CD1c-positive myeloid dendritic cell (primary cell): ENCODE measurements at regions not wholly inside any gene's neighbourhood (a gene's known extent, or its start where the extent isn't known, plus 50 kb on each side); places are given as distances from the start of the nearest gene placed in this dataset.
"Not testable (repeated sequence)": the region's sequence is repeated elsewhere in the genome, so short reads cannot be mapped to it uniquely, and the experiment has no call there.

Experiments used
- DNase-seq: peaks from one replicate; pipeline ENCODE4 v3.0.0-alpha.2; 2016; ENCODE audit errors: extremely low spot score

- DNase-seq: no peak
These were observed 1108.4 kb upstream of the TMEM132C start for GRCh38 chr12:127158385-127159061.

DNA sequence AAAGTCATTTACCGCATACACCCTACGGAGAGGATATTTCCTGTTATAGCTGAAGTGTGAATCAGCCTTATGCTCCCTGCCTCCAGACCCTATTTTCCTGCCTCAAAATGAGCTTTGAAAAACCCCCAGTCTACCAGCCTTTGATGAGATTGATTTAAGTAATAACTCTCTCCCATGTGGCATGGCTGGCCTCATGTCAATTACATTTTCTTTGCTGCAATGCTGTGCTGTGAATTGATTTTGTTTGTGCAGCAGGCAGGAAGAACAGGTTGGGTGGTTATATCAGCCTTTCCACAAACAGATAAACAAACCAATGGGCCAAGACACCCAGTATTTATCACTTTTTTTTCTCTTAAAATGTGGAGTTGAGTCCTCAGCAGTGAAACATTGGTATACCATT is 1105.5 kb upstream of the TMEM132C start:
- no peak for DNase-seq

DNA sequence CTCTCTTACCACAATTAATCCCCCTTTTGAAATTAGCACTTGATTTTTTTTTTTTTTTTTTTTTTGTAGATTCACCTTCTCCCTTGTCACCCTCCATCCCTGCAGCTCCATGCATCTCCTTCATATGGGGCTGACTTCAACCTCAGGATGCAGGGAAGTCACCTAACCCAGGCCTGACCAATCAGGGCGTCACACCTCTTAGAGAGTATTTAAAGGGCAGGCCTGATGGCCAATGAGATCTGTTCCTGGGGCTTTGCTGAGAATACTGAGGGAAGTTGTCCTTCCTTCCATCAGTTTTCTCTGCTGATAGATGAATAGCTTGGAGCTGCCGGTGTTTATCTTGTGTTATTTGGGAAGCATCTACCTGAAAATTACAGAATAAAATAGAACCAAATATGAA is 1104.7 kb upstream of the TMEM132C start:
- no peak for DNase-seq

DNA sequence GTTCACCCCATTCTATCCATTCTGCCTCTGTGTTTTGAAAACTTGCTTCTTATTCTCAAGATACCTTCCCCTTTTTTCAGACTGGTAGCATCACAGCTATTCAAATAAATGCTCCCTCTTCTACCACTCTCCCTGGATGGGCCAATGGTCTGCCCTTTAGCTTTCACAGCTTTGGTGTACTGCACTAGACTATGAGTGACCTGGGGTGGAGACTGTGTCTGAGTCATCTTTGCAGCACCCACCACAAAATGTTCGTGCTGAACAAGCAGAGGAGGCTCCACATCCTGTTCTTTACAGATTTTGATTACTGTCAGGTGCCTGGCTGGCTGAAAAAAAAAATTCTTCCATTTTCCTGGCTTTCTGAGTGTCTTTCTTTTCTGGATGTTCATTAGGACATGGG is 1104.1 kb upstream of the TMEM132C start:
- peak; percentile 15 for DNase-seq

DNA sequence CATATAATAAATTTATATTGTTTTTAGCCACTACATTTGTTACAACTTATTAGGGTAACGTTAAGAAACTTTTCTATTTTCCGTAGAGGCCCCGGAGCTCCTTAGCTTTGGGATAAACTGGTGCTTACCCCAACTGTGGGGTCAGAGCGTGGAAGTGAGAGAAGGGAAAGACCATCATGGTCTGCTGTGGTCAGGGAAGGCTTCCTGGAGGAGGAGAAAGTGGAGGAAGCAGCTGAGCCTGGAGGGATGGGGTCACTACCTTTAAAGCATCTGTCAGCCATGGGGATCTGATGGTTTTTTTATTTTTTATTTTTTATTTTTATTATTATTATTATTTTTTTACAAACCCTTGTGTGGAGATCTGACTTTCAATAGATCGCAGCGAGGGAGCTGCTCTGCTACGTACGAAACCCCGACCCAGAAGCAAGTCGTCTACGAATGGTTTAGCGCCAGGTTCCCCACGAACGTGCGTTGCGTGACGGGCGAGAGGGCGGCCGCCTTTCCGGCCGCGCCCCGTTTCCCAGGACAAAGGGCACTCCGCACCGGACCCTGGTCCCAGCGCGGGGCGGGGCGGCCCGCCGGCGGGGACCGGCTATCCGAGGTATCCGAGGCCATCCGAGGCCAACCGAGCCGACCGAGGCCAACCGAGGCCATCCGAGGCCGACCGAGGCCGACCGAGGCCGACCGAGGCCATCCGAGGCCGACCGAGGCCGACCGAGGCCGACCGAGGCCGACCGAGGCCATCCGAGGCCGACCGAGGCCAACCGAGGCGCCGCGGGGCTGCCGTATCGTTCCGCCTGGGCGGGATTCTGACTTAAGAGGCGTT is 1101.2 kb upstream of the TMEM132C start:
- peak; percentile 69 for DNase-seq

DNA sequence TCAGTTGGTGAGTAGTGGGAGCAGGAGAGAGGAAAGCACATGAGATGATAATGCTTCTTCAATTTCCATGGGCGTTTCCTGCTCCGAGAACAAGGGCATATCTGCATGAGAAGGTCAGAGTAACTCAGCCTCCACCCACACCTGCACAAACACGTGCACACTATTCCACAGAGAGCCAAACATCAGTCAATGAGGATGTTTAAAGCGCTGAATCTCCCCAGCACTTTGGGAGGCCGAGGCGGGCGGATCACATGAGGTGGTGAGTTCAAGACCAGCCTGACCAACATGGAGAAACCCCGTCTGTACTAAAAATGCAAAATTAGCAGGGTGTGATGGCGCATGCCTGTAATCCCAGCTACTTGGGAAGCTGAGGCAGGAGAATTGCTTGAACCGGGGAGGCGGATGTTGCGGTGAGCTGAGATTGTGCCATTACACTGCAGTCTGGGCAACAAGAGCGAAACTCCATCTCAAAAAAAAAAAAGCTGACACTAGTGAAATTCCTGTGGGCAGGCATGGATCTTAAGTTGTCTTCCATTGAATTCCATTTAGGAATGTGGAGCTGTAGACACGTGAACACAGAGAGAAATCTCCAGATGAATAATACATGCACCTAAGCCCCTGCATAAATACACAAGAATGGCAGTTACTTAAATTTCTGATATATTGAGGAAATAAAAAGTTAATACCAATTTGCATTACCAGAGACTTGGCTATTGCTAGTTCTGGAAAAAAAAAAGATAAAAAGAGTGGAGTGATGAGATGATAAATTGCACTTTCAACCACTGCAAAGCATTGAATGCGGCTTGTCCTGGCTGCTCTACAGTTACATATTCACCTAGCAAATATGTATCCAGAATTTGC is 1097.4 kb upstream of the TMEM132C start:
- DNase-seq: no peak

DNA sequence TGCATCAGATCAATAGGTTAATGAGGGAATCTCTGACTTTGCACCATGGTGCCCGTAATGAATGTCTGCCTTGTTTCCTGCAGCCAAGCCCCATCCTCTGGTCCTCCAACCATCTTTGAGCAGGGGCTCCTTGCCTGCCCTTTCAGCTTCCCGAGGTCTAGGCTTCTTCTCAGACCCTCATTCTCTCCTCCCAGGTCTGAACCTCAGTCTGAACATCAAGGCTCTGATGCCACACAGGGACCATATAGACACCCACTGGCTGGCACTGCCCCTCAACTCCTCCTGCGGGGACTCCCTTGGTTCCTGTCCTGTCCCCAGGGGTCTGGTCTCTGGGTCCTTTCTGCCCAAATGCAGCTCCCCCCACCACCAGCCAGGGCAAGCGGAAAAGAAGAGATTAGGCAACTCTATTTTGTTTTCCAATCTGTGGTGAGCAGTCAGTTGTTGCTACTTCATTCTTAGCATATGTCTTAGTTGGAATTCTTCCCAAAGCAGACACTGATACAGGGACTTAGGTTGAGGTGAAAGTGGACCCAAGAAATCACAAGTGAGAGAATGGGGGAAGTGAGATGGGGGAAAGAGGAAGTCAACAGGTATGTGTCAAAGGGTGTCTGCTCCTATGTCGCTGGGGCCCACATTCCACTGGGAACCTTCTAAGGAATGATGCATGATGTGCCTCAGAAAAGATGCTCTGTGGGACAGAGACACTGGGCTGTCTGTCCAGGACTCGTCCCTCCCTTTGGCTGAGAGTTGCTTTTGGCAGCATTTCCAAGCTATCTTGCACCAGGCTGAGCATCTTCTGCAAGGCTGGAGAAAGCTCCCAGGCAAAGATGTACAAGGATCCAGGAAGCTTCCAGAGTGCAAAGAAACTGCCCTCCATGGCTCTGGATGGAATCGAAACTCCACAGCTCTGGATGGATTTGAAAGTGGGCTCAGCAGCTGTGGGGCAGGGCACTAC is 1096.5 kb upstream of the TMEM132C start:
- no peak for DNase-seq

- DNase-seq: no peak
These were observed 1094.1 kb upstream of the TMEM132C start for GRCh38 chr12:127172861-127173260.

DNA sequence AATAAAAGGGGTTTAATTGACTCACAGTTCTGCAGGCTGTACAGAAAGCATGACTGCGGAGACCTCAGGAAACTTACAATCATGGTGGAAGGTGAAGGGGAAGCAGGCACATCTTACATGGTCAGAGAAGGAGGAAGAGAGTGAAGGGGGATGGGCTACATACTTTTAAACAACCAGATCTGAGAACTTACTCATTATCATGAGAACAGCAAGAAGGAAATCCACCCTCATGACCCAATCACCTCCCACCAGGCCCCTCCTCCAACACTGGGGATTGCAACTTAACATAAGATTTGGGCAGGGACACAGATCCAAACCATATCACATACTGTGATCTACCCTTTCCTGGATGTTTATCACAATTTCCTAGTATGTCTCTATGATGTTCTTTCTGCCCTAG is 1093.0 kb upstream of the TMEM132C start:
- DNase-seq: not testable (repeated sequence)

- no peak for DNase-seq
These were observed 1092.1 kb upstream of the TMEM132C start for GRCh38 chr12:127174881-127175280.

DNA sequence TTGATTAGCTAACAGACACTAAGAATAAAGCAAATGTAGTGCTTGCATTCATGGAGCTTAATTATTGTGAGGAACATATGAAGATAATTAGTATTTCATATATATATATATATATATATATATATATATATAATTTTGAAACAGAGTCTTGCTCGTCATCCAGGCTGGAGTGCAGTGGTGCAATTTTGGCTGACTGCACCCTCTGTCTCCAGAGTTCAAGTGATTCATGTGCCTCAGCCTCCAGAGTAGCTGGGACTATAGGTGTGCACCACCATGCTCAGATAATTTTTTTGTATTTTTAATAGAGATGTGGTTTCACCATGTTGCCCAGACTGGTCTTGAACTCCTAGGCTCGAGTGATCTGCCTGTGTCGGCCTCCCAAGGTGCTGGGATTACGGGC is 1091.6 kb upstream of the TMEM132C start:
- DNase-seq: no peak

- DNase-seq: no peak
These were observed 1090.2 kb upstream of the TMEM132C start for GRCh38 chr12:127176804-127177203.

- DNase-seq: no peak
These were observed 1088.9 kb upstream of the TMEM132C start for GRCh38 chr12:127178052-127178451.

GRCh38 chr12:127178463-127178862 is 1088.5 kb upstream of the TMEM132C start:
- DNase-seq: no peak

DNA sequence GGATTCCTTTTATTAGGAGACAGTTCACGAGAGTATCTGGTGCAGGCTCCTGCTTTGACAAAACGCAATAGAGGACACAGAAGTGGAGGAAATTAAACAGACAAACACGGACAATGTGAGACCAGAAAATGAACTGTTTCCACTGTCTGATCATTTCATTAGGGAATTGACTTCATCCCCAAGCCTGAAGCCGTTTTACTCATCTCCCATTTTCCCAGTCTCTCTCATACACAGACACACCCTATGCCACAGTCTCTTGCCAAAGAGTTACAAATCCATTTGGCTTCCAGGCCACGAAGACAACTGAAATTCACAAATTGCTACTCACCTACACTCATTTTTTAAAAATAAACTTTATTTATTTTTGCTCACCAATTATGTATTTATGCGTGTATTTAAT is 1087.8 kb upstream of the TMEM132C start:
- DNase-seq: no peak

GRCh38 chr12:127182018-127182417 is 1085.0 kb upstream of the TMEM132C start:
- no peak for DNase-seq

DNA sequence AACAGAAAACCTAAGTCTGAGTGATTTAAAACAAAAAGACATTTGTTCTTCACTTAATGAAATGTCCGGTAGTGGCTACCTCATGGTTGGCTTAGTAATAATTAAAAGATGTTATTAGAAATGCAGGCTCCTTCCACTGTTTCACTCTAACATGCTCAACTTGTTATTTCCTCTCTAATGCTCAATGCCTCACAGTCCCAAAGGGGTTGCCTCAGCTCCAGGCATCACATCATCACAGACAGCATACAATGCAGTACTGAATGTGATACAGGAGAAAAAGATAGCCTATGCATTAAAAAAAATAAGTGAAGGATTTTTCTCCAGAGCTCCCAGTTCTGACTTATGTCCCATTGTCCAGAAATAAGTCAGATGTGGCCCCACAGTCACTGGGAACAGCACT is 1077.0 kb upstream of the TMEM132C start:
- no peak for DNase-seq

GRCh38 chr12:127191129-127191528 is 1075.8 kb upstream of the TMEM132C start:
- DNase-seq: no peak

GRCh38 chr12:127192391-127192790 is 1074.6 kb upstream of the TMEM132C start:
- DNase-seq: no peak

DNA sequence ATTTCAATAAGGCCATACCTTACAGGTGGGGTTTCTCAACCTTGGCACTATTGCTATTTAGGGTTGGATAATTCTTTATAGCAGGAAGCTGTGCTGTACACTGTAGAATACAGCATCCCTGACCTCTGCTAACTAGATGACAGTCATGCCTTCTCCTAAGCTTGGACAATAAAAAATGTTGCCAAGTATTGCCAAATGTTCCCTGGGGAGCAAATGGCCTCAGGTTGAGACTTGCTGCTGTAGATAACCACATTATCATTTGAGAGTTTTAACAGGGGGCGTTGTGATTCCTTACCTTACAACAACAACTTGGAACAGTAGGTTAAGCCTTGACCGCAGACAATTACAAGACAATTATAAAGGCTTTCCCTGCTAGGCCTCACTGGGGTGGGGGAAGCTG is 1073.6 kb upstream of the TMEM132C start:
- DNase-seq: no peak

GRCh38 chr12:127194176-127194575 is 1072.8 kb upstream of the TMEM132C start:
- no peak for DNase-seq
